ENCODE measurements at regions not wholly inside any gene's neighbourhood (a gene's known extent, or its start where the extent isn't known, plus 50 kb on each side); places are given as distances from the start of the nearest gene placed in this dataset.
"Not testable (repeated sequence)": the region's sequence is repeated elsewhere in the genome, so short reads cannot be mapped to it uniquely, and the experiment has no call there.

DNA sequence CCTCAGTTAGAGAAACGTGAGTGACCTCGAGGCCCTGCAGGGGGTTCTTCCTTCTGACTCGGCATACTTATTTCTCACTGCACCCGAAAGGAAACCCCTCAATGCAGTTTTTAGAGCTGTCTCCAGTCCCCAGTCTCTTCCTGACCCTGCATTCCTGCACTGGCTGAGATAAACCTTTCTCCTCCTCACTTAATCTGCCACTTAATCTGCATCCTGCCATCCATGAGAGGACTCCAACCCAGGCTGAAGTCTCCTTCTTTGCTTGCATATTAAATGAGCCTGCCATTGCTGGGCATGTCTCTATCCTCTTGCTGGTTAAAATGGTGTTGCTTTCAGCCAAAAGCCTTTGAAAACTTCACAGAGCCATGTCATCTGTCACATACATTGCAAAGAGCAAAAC is 125.6 kb upstream of the GATA6 start:
- DNase-seq (ENCODE audit: low spot score) = no peak

GRCh38 chr18:22044474-22045220 is 124.7 kb upstream of the GATA6 start:
- DNase-seq (ENCODE audit: low spot score) = no peak

- no peak for DNase-seq (ENCODE audit: low spot score)
These were observed 124.0 kb upstream of the GATA6 start for GRCh38 chr18:22045221-22045918.

DNA sequence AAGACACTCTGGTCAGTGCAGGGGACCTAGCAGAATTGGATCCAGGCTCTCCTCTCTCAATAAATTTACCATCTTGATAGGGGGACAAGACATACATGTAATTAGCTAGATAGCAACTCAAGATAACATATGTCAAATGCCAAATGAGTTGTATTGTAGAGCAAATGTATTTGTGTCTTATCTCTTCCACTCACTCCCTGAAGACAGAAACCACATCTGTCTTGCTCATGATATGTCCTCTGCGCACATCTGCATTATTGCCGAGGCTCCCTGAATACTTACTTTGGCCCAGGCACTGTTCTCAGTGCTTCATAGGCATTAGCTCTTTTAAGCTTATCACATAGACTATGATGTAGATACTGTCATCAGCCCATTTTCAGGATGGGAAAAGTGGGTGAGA is 122.9 kb upstream of the GATA6 start:
- DNase-seq (ENCODE audit: low spot score) = no peak

- no peak for DNase-seq (ENCODE audit: low spot score)
These were observed 121.9 kb upstream of the GATA6 start for GRCh38 chr18:22047485-22047884.

DNA sequence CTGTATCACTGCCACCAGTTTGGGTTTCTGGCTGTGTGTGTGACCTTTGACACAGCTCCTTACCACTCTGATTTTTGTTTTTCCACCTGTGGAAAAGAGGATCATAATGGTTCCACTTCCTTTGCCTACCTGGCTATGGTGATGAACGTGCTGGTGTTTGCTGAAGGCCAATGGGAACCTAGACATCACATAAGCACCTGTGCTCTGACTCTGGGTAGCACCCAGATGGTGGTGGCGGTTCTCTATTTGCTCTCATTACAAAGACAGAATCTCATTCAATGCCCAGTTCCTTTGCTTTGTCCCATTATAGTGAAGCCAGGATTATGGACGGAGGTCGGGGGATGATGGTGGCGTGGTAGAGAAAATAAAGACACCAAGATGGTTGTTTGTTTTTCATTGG is 121.2 kb upstream of the GATA6 start:
- DNase-seq (ENCODE audit: low spot score) = no peak

GRCh38 chr18:22048932-22049615 is 120.3 kb upstream of the GATA6 start:
- no peak for DNase-seq (ENCODE audit: low spot score)

GRCh38 chr18:22052405-22053105 is 116.8 kb upstream of the GATA6 start:
- DNase-seq (ENCODE audit: low spot score) = no peak

DNA sequence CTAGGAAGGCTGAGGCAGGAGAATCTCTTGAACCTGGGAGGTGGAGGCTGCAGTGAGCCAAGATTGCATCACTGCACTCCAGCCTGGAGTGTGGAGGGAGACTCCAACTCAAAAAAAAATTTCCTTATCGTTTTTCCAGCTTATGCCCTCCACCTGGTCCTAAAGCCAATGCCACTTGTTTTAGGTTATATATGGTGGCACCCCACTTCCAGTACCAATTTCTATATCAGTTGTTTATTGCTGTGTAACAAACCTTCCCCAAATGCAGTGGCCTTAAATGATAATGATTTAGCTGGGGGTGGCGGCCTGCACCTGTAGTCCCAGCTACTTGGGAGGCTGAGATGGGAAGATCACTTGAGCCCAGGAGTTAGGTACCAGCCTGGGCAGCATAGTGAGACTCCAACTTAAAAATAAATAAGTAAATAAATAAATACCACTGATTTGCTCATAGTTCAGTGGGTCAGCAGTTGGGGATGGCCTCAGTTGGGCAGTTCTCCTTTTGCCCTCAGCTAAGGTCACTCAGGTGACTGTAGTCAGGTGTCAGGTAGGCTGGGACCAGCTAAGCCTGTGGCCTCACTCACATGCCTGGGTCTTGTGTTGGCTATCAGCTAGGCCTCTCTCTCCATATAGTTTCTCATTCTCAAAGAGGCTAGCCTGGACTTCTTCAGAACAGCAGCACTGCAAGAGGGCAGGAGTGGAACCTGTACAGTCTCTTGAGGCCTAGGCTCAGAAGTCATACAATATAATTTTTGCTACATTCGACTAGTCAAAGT is 113.7 kb upstream of the GATA6 start:
- DNase-seq (ENCODE audit: low spot score) = no peak

GRCh38 chr18:22056950-22057349 is 112.4 kb upstream of the GATA6 start:
- DNase-seq (ENCODE audit: low spot score) = no peak

- DNase-seq (ENCODE audit: low spot score) = no peak
These were observed 111.4 kb upstream of the GATA6 start for GRCh38 chr18:22057908-22058527.

GRCh38 chr18:22060361-22060760 is 109.0 kb upstream of the GATA6 start:
- DNase-seq (ENCODE audit: low spot score) = no peak

GRCh38 chr18:22063102-22063501 is 106.3 kb upstream of the GATA6 start:
- DNase-seq (ENCODE audit: low spot score) = no peak

DNA sequence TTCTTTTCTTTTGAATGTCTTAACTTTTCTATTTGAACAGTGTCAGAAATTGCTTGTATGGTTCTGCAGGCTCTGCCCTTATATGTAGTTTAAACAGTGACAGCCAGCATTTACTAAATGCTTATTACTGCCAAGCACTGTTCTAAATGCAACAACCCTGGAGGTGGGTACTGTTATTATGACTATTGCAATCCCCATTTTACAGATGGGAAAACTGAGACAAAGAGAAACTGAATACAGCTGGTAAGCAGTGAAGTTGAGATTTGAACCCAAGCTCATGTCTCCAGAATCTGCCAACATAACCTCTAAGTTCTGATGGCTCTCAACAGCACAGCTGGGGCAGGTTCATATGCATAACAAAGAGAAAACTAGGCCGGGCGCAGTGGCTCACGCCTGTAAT is 105.7 kb upstream of the GATA6 start:
- DNase-seq (ENCODE audit: low spot score) = no peak

- DNase-seq (ENCODE audit: low spot score) = no peak
These were observed 104.8 kb upstream of the GATA6 start for GRCh38 chr18:22064581-22064980.

DNA sequence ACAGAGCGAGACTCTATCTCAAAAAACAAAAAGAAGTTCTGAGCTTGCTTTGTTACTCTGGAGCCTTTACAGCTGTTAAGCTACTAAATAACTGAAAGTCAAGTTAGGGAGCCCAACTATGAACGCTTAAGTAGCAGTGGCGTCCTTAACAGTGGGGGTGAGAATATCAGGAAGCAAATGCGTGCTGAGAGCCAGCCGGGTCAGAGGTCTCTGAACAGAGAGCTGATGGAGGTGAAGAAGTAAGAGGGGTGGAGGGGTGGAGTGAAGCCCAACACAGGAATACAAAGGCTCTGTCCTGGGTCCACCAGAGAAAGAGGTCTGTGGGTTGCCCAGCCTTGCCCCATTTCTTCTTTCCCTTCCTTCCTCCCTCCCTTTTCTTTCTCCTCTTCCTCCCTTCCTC is 104.1 kb upstream of the GATA6 start:
- no peak for DNase-seq (ENCODE audit: low spot score)

DNA sequence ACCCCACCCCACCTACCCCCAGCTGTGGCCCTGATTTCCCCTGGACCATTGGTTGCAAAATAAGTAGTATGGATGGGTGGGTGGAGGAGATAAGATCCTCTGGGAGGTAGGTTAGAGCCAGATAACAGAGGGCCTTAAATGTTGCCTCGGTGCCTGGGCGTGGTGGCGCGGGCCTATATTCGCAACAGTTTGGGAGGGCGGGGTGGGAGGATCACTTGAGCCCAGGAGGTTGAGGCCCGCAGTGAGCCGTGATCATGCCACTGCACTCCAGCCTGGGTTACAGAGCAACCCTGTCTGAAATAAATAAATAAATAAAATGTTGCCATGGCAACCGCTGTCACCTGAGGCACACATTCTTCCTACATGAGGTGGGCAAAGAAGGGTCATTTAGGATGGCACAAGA is 103.3 kb upstream of the GATA6 start:
- no peak for DNase-seq (ENCODE audit: low spot score)

DNA sequence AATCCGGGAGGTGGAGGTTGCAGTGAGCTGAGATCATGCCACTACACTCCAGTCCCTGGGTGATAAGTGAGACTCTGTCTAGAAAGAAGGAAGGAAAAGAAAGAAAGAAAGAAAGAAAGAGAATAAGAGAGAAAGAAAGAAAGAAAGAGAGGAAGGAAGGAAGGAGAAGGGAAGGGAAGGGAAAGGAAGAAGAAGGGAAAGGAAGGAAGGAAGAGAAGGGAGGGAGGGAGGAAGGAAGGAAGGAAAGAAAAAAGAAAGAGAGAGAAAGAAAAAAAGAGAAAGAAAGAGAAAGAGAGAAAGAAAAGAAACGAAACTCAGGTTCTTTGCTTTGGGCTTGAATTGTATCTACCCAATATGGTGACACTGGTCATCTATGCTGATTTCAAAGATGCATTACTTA is 102.3 kb upstream of the GATA6 start:
- no peak for DNase-seq (ENCODE audit: low spot score)

DNA sequence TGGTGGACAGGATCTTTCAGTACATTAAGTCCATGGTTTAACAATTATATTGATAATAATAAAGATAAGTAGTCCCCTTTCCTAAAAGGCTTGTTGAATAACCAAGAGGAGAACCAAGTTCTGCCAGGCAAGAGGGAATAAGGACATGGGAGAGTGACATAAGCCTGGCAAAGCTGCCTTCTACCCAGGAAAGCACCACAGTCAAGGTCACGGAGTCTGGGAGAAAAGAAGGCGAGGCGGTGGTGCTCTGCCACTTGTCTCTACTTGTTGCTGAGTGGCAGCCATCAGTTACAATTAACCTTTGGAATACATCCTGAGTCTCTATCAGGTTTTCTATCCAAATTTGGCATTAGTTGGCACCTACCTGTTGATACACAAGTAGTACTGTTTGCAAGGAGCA is 101.7 kb upstream of the GATA6 start:
- no peak for DNase-seq (ENCODE audit: low spot score)

DNA sequence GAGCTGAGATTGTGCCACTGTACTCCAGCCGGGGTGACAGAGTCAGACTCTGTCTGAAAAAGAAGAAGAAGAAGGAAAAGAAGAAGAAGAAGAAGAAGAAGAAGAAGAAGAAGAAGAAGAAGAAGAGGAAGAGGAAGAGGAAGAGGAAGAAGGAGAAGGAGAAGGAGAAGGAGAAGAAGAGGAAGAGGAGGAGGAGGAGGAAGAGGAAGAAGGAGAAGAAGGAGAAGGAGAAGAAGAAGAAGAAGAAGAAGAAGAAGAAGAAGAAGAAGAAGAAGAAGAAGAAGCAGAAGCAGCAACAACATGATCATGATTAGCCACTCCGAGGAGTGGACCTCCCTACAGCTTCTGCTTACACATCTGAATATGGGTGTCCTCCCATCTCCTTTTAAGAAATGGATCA is 100.6 kb upstream of the GATA6 start:
- DNase-seq (ENCODE audit: low spot score) = not testable (repeated sequence)

GRCh38 chr18:22069916-22070315 is 99.5 kb upstream of the GATA6 start:
- DNase-seq (ENCODE audit: low spot score) = no peak
